Heart left ventricle (tissue), 16 donors: ENCODE measurements at regions not wholly inside any gene's neighbourhood (a gene's known extent, or its start where the extent isn't known, plus 50 kb on each side); places are given as distances from the start of the nearest gene placed in this dataset.

Source experiments
- ATAC-seq, 4 donors: fragments of 200-7000 bp; cut with Tn5 transposase; one replicate each; pipeline ENCODE4 v1.9.1; 2020 to 2022; ENCODE audit warnings: moderate library complexity in 4 of 4, mild to moderate bottlenecking in 3 of 4, moderate number of reproducible peaks in 1 of 4
- DNase-seq, 5 donors: peaks; one replicate each; pipeline ENCODE4 v3.0.0-alpha.2; 2020
- H3K27ac ChIP-seq, 12 donors: fragments of 200-600 bp; sonication (generic) in 4 of 12; one replicate each; pipeline versions ENCODE4 v1.5.0 to v1.8.0; 2016 to 2022; ENCODE audit warnings: mild to moderate bottlenecking in 2 of 12
- H3K27me3 ChIP-seq, 9 donors: fragments of 200-600 bp; sonication (generic) in 2 of 9; one replicate each; pipeline versions ENCODE4 v1.5.1 to v1.8.0; 2016 to 2022; ENCODE audit warnings: mild to moderate bottlenecking in 3 of 9
- H3K36me3 ChIP-seq, 9 donors: fragments of 200-600 bp; sonication (generic) in 2 of 9; one replicate each; pipeline versions ENCODE4 v1.5.0 to v1.8.0; 2018 to 2022; ENCODE audit warnings: mild to moderate bottlenecking in 2 of 9
- H3K4me1 ChIP-seq, 12 donors: fragments of 200-600 bp; sonication (generic) in 4 of 12; one replicate each; pipeline versions ENCODE4 v1.5.0 to v1.8.0; 2016 to 2022; ENCODE audit warnings: mild to moderate bottlenecking in 3 of 12
- H3K4me3 ChIP-seq, 12 donors: fragments of 200-600 bp; sonication (generic) in 4 of 12; one replicate each; pipeline versions ENCODE4 v1.5.0 to v1.8.0; 2017 to 2022; ENCODE audit warnings: mild to moderate bottlenecking in 9 of 12, moderate library complexity in 4 of 12
- H3K9me3 ChIP-seq, 12 donors: fragments of 200-600 bp; sonication (generic) in 4 of 12; one replicate each; pipeline versions ENCODE4 v1.5.0 to v1.8.0; 2016 to 2022; ENCODE audit warnings: mild to moderate bottlenecking in 1 of 12
- POLR2A ChIP-seq, 2 donors: fragments of 450-650 bp; IDR thresholded peaks; one replicate each; pipeline ENCODE4 v1.6.1; 2017; ENCODE audit warnings: antibody characterized with exemption in 2 of 2, mild to moderate bottlenecking in 2 of 2, moderate library complexity in 2 of 2
- WGBS, 4 donors: extraction: QIAGEN DNeasy Blood & Tissue Kit in 2 of 4; methylation state at CpG; one replicate each; pipeline versions ENCODE4 v1.1.5 to v1.1.7; 2013 to 2018; 5-methylcytosine and 5-hydroxymethylcytosine counted together
- intact Hi-C, 10 donors: fragments of 100-400 bp; cut with DNase I; formaldehyde crosslinking; loops; one replicate each; pipeline versions ENCODE4 v1.11.1 to v1.14.2; 2022
- TF ChIP-seq, protein P1 (sequence below), 12 donors: fragments of 200-600 bp; sonication (generic) in 4 of 12; IDR thresholded peaks; one replicate each; pipeline versions ENCODE4 v1.5.0 to v1.8.0; 2018 to 2022; ENCODE audit warnings: antibody characterized with exemption in 12 of 12, mild to moderate bottlenecking in 5 of 12
- donor health status: ischemic (EF 13 %, LVEDD 7.1; RV severe dilation, severe dysfunction).
- donor health status: healthy with polysubstance abuse.
- donor health status: DM: no; HTN: yes; CAD: no.
- donor health status: DM: no; HTN: no; CAD: no.
- donor health status: ischemic (EF 25% LVEDD 6.9; RV normal size, moderate dysfunction).
- donor health status: ischemic (EF 25% LVEDD 5.7; RV mildly dilated, moderate dysfunction).
- donor health status: healthy.
- donor health status: DM: yes; HTN: yes; CAD: no.
- donor health status: ischemic (EF 35%, LVEDD 5.7; RV mildly dilated, moderate dysfunction).
- donor health status: nonischemic (EF 11% LVEDD 7.7; RV severe dilation, severe dysfunction).
- donor health status: DM: yes; HTN: yes; CAD: no.
- donor health status: PGD.
- donor health status: ischemic (EF 29% LVEDD 5.4; RV normal size, mild dysfunction).
- donor health status: nonischemic (EF 23%, LVEDD 6.1; RV moderate dilation, normal function).

GRCh38 chr21:32122082-32122481 is 156.8 kb downstream of the MIS18A start:
- no peak overlapping the region for H3K27ac ChIP-seq
- H3K9me3 ChIP-seq: peaks cover 0 to 16% (median 0%) of the 10 kb centered on the region in 12 donors
- no peaks in the 10 kb centered on the region for H3K36me3 ChIP-seq
- no peak for DNase-seq
- ATAC-seq: no peak
- intact Hi-C loops: no loop called here
- no peaks in the 10 kb centered on the region for H3K4me1 ChIP-seq
- 81 to 87% (median 86%) methylated on average over 2 of the region's 2 CpGs for WGBS, 4 donors
- no peak overlapping the region for H3K4me3 ChIP-seq
- TF ChIP-seq, protein P1, sequence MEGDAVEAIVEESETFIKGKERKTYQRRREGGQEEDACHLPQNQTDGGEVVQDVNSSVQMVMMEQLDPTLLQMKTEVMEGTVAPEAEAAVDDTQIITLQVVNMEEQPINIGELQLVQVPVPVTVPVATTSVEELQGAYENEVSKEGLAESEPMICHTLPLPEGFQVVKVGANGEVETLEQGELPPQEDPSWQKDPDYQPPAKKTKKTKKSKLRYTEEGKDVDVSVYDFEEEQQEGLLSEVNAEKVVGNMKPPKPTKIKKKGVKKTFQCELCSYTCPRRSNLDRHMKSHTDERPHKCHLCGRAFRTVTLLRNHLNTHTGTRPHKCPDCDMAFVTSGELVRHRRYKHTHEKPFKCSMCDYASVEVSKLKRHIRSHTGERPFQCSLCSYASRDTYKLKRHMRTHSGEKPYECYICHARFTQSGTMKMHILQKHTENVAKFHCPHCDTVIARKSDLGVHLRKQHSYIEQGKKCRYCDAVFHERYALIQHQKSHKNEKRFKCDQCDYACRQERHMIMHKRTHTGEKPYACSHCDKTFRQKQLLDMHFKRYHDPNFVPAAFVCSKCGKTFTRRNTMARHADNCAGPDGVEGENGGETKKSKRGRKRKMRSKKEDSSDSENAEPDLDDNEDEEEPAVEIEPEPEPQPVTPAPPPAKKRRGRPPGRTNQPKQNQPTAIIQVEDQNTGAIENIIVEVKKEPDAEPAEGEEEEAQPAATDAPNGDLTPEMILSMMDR (IDR thresholded peaks at IDR 0.05): no peak
- TF ChIP-seq POLR2A (IDR thresholded peaks at IDR 0.05): no peak
- H3K27me3 ChIP-seq: no peaks in the 10 kb centered on the region

- Histone ChIP-seq H3K36me3 (no peaks in the 10 kb centered on the region), H3K4me3 (no peak overlapping the region), H3K4me1 (no peaks in the 10 kb centered on the region), H3K27me3 (no peaks in the 10 kb centered on the region), H3K9me3 (peaks cover 0 to 16% (median 0%) of the 10 kb centered on the region in 12 donors), H3K27ac (no peak overlapping the region)
- WGBS, 4 donors: 68 to 79% (median 73%) methylated on average over 3 of the region's 3 CpGs
- no peak for ATAC-seq
- no peak for TF ChIP-seq POLR2A (IDR thresholded peaks at IDR 0.05)
- TF ChIP-seq, protein P1 (IDR thresholded peaks at IDR 0.05): no peak
- no peak for DNase-seq
- intact Hi-C loops: no loop called here
These were observed 158.6 kb downstream of the MIS18A start for GRCh38 chr21:32120230-32120629.

GRCh38 chr21:32119811-32120210 is 159.0 kb downstream of the MIS18A start:
- H3K27me3 ChIP-seq: no peaks in the 10 kb centered on the region
- peaks cover 0 to 16% (median 0%) of the 10 kb centered on the region in 12 donors for H3K9me3 ChIP-seq
- H3K36me3 ChIP-seq: no peaks in the 10 kb centered on the region
- 86 to 97% (median 94%) methylated on average over 1 of the region's 1 CpG for WGBS, 4 donors
- no peak for DNase-seq
- H3K4me3 ChIP-seq: no peak overlapping the region
- H3K27ac ChIP-seq: no peak overlapping the region
- ATAC-seq: no peak
- intact Hi-C loops: no loop called here
- no peak for TF ChIP-seq POLR2A (IDR thresholded peaks at IDR 0.05)
- TF ChIP-seq, protein P1 (IDR thresholded peaks at IDR 0.05): no peak
- H3K4me1 ChIP-seq: no peaks in the 10 kb centered on the region

DNA sequence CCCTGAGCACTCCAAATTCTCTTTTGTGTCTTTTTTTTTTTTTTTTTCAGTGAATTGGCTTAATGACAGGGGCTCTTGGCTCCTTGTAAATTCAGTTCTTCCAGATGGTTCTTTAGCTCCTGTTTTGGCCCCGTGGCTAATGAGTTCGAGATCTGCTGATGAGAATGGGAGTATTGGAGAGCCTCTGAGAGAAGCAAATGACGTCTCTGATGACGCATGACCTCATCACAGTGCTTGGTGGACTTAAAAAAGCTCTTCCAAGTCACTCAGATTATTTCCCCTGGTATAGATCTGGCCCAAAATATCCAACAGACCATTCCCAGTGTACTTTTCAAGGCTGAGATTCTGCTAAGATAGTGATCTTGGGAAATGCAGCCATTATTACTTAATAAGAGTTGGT is 159.5 kb downstream of the MIS18A start:
- TF ChIP-seq POLR2A (IDR thresholded peaks at IDR 0.05): no peak
- TF ChIP-seq, protein P1 (IDR thresholded peaks at IDR 0.05): no peak
- WGBS, 4 donors: 48 to 70% (median 59%) methylated on average over 4 of the region's 4 CpGs
- H3K27ac ChIP-seq: no peak overlapping the region
- intact Hi-C loops: no loop called here
- H3K4me3 ChIP-seq: no peak overlapping the region
- H3K36me3 ChIP-seq: no peaks in the 10 kb centered on the region
- no peak for DNase-seq
- no peaks in the 10 kb centered on the region for H3K27me3 ChIP-seq
- H3K4me1 ChIP-seq: no peaks in the 10 kb centered on the region
- no peak for ATAC-seq
- peaks cover 0 to 16% (median 0%) of the 10 kb centered on the region in 12 donors for H3K9me3 ChIP-seq
